ENCODE measurements at regions not wholly inside any gene's neighbourhood (a gene's known extent, or its start where the extent isn't known, plus 50 kb on each side); places are given as distances from the start of the nearest gene placed in this dataset.

DNA sequence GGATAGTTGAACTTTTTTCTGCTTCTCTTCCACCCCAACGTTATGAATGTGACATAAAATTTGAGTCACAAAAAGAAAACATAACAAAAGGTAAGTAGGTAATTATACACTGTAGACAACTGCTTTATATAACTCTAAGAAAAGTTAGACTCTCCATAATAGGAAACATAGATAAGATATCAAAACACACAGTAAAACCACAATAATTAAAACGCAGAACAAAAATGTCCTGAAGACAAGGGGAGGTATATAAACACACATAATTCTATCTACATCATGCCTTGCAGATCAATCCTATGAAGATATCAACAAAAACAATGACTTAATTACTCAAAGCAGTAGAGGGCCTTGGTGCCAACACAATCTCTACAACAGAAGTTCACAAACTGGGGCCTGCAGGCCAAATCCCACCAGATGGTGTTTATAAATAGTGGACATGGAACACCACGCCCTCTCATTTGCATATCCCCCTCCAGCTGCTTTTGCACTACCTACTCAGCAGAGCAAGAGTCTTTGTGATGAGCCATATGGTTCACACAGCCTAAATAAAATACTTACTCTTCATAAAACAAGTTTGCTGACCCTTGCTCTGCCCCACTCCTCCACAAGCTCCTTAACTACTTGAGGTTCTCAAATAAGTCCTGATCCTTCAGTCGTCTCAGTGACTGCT, 254.7 kb downstream of the KLF12 start:
- DNase-seq, result no peak

DNA sequence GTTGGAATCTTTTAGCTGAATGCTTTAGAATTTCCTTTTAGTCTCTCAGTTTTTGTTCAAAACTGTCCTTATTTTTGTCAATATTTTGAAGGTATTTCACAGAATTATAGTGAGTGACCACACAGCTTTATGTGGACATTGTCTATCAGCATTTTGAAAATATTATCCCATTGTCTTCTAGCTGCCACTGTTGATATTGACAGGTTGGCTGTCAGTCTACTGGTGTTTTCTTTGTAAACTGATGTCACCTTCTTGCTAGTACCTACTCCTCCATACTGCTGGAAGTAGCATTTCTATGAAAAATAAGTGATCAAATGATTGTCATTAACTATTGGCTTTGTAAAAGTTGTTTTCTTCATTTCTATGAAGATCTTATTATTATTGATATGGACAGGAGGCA, 256.8 kb downstream of the KLF12 start:
- no peak for DNase-seq

DNA sequence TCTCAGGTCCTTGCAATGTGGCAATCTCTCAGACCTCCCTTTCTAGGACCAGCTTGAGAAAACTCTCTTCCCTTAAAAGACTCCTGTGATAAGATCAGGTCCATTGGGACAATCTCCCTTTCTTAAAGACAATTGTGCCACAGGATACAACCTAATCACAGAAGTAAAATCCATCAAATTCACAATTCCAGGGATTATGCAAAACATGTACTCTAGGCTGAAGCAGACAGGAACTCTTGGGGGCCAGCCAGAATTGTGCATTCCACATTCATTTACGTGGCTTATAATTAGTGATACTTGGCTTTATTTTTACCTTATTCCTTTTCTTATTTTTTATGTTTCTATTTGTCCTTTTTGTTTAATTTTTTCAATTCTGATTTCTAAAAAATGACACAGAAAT, 257.9 kb downstream of the KLF12 start:
- DNase-seq, result no peak

DNA sequence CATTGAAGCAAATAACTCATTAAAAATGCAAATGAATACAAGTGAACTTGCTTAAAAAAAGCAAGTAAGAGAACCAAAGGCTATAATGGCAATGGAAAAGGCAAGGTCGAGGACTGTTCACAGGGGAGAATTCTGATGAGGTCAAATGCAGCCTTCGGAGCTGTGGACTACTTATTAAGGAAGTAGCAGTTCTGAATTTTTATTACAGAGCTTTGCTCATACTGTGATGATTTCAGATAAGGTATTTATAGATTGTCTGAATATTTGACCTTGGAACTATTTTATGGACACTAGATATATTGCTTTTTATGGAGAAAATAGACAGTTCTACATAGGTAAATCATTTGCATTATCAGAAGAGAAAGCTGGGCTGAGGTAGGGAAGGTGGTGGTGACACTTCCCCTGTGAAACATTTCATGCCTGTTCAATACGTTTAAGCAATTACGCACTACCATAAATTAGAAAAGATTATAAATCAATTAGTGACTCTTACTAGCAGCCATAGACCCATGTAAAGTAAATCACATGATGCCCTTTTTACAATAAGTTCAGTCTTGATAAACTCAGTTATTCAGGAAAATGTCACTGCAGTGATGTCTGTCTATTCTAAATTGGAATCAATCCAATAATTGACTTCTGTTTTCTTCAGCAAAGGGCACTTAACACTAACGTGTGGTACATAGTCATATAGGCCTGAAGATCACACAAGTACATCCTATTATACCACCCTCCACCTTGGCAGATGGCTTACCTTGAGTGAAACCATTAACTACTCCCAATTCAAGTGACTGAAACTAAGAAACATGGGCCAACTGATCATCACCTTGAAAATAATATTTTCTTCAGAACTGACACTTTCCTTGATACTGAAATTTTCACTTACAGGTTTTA, 260.0 kb downstream of the KLF12 start:
- no peak for DNase-seq

DNA sequence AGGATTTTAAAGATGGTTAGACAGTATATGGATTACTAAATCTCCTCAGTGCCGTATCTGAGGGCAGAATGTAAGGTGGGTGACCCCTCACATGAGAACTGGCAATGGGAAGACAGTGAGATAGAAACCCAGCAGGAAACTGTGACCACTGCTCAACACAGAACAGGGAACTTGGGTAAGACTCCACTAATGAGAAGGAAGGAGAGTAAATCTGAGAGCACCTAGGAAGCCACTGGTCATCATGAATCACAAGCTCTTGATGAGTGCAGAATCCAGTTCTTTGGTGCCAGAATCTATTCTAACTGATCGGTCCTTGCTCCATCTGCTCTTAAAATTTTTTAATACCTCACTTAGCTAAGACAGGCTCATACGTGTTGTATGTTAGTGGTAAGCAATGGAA, 261.8 kb downstream of the KLF12 start:
- no peak for DNase-seq

DNA sequence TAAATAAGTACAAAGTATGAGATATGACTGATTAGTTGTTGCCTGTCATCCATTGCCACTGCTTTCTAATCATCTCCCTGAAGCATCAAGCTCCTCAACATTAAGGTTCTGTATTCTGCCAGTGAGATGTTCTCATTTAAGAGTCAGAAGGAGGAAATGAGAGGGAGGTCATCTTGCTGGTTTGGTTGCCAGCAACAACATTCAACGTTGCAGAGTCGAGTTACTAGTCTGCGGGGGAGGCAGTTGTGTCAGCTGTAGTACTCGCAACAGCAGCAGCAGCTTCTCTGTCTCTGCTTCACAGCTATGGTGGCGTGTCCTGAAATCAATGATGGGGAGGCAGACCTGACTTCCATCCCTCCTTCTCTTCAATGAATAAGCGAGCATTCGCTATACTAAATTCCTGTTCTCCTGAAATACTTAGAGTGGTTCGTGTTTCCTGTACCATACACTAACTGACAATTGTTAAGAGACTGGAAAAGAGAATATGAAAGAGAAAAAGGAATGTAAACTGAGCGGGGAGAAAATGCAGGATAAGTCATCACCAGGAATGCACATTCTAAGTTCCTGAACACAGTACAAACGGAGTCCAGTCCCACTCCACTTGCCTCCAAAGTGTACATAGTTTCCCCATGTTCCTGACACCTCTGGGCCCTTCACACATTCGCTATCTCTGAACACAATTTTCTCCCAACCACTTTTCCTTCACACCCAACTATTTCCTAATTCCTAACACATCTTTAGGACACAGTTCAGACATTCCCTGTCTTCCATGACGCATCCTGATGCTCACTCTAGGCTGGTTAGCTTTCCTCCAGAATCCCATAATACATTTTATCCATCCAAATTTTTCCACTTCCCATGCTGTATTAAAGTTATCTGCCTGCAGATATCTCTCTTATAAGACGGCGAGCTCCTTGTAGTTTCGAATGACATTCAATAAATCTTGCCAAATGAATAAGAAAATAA, 263.0 kb downstream of the KLF12 start:
- no peak for DNase-seq

DNA sequence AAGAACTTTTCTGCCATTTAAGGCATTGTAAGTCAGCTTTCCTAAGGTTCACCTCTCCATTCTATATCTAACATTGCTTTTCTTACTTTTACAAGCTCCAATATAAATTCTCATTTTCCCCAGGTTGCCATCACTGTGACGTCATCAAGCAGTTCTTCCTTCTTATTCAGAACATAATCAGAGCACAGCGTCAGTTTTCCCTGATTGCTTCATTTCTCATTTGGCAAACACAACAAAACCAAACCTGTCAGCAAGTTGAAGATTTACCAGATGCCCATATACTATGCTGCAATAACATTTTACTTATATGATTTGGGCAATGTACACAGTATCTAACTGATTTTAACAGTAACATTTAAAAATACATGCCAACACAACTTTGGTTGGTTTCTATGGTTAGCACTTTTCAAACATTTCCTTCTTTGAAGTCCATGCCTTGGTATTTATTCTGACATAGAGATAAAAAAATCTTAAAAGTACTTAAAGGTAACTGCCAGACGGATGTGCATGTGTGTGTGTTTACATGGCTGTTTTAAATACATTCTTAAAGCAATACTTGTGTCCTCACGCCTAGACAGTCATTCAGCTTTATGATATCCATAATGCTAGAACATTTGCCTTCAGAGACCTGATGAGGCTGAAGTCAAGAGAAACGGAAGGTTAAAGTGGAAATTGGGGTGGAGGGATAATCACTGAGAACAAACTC, 264.0 kb downstream of the KLF12 start:
- no peak for DNase-seq

DNA sequence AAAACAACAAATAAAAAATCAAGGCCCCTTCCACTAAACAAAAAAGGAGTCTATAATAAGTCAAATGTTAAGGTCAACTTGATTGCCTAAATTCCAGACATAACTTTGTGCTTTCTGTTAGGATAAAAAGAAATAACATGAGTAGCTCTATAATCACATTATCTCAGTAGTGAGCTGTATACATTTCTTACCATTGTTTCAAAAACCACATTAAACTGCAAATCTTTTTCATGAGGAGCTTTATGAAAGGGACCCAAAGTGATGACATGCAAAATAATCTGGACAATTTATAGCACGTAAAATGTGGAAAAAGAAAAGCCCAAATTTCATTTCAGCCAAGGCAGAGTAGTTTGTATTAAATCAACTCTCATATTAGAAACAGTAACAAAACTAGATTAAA, 269.2 kb downstream of the KLF12 start:
- DNase-seq, result no peak

DNA sequence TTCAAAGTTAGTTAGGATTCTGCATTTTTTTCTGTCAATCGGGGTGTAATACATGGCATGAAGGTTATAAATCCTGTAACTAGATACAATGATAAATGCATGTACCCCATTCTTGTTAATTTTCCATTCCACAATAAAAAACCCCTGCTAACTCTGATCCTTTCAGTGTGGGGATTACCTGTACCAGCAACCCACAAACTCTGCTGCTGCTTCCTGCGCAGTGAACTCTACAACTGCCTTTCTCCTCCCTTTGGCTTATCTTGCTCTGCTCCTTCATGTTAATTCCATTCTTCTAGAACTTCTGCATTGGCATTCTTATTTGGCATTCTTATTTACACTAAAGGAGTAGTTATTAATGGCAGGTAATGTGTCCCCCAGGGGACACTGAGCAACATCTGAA, 273.1 kb downstream of the KLF12 start:
- no peak for DNase-seq

DNA sequence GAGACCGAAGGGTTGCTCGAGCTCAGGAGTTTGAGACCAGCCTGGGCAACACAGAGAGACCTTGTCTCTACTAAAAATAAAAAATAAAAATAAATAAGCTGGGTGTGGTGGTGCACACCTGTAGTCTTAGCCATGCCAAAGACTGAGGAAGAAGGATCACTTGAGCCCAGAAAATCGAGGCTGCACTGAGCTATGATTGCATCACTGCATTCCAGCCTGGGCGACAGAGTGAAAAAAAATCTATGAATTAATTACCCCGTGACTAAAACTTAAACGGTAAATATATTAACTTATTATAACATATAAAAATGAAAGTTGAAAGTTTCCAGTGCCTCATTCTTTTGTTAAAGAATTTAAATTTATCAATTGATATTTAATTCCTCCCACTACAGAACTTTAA, 273.7 kb downstream of the KLF12 start:
- DNase-seq, result no peak

DNA sequence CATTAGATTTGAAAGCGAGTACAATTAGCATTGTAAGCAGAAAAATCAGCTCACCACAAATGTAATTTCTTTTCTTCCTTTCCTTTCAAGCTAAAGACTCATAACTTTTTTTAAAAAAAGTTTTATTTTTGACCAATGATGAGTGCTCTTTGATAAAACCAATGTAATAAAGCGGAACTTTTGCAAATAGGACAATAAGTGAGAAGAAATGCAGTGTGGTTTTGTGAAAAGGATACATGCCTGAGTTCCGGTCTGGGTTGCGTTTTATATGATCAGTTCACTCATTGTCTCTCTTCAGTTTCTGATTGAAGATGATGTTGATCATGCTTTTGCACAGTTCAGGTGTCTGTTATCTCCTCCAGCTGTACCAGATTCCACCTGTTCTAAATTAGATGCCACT, 274.4 kb downstream of the KLF12 start:
- no peak for DNase-seq

DNA sequence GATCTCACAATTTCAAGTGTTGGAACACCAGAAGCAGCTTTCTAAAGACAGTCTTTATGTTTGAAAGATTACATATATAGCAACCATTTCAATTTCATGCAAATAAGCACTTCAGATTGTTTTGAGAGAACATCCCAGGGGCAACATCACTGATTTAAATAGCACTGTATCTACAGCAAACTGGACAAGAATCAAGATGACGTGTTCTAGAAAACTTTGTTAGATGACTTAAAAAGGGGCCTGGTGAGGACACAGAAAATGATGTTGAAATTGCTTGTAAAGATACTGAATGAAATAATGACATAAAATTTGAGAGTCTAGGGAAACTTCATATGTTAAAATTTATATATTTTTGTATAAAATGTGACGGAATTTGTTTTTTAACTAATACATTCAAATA, 277.1 kb downstream of the KLF12 start:
- no peak for DNase-seq

DNA sequence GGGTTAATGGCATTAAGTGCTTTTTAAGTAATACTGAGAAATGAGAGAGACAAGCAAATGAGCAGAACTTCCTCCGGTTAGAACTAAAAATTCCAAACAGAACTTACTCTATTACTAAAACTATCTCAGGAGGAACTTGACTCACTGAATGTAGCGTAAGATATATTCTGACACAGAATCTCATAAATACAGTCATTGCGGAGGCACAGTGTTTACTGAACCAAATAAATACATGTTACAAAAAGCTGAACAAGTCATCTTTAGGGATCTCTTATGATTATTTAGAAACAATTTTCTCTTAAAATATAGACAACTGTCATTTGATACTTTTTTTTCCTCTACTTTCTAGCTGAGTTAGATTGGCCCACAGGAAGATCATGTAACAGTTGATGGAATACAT, 283.1 kb downstream of the KLF12 start:
- no peak for DNase-seq

DNA sequence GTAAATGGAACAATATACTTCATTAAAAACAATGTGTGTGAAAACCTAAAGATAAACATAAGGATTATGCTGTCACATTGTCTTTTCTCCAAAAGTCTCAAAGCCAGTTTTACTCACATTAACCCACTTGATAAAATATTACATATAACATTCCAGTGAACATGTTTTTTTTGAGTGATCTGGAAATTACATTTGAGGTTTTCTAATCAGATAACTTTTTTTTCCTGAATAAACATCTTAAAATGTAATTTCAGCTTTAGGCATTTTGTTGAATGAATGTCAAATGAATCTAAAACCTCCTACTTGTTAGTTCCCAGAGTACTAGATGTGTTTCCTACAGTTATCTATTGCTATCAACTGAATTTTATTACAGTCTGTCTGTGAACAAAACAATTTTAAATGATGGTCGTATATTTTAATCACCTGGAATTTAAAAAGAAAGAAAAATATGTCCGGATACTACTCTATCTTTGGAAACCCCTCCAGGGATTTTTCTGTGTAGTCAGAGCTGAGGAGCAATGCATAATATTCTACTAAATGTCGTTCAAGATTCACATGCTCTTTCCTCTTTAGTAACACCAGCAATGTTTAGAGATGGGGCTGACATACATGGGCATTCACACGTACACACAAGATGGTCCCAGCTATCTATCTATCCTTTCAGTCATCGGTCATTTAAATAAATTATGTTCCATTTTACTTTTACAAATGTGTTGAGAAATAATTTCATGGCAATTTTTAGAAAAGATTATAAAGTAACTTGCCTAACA, 283.9 kb downstream of the KLF12 start:
- no peak for DNase-seq

DNA sequence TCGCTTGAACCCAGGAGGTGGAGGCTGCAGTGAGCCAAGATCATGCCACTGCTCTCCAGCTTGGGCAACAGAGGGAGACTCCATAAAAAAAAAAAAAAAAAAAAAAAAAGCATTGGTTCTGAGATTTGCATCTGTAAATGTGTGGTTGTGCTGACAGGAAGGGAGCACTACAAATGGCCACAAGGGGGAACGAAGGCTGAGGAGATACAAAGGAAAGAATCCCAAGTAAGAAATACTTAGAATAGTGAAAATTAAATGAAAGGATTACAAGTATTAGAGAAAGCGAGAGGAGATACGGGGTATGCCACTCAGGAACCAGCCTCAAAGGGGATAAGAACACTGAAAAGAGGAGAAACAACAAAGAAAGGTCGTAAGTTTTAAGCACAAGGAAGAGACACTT, 284.9 kb downstream of the KLF12 start:
- DNase-seq, result peak; percentile 20

DNA sequence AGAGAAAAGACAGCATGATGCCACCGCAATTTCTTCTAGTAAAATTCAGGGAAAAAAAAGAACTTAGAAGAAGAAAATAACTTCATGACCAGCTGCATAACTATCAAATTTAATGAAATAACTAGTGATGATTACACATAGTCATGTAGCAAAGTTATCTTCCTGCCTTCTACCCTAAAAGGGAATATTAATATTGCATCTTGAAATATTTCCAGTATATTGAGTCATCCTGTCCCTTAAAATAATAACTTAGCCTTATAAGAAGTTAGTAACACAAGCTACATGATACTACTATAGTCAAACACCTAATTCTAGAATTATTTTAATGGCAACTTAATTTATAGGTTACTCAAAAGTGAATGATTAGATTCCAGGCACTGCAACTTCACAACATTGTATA, 289.2 kb downstream of the KLF12 start:
- no peak for DNase-seq

DNA sequence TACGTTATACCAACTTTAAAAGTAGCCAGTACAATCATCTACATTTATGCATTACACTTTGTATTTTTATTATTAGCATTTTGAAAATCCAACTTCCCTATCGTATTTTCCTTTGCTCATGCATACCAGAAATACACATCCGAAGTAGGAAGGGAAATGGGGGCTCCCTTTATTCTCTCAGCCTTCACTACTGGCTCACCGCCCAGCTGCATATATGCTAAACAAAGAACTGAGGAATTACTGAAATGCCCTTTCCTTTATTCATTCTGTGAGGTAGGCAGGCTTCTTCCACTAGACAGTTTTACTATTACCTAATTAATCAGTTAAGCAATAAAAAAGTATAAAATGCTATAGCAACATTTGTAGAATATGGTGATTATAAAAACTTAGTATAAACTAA, 291.6 kb downstream of the KLF12 start:
- no peak for DNase-seq

DNA sequence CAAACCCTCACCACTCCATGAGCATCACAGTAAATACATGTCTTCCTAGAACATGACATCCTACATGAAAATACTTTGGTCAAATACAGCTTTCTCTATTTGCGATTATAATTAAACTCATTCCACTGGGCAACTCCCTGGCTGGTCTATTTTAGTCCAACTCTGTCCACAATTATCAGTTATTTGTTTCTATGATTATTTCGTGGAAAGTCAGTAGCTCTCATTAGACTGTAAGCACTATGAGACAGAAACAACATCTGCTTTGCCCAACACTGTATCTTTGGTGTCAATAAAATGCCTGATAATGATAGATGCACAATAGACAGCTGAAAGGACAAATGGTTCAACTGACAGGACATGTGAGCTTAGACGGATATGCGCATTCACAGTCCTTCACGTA, 292.0 kb downstream of the KLF12 start:
- DNase-seq, result no peak

DNA sequence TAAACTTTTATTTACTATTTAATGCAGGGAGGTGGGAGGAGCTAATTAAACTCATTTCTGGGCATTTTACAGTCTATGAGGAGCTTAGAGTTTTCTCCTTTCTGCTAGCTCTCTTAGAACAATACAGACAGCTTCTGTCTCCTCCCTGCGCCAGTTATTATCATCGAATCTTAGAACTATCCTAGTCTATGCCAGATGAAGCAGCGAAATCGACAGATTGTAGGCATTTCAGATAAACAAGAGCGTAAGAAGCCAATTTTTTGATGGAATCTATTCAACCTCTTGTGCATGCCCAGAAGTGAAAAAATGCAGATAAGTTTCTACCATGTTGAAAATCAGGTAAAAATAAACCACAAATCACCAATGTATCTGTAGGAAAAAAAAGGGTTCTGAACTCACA, 297.1 kb downstream of the KLF12 start:
- DNase-seq, result no peak

DNA sequence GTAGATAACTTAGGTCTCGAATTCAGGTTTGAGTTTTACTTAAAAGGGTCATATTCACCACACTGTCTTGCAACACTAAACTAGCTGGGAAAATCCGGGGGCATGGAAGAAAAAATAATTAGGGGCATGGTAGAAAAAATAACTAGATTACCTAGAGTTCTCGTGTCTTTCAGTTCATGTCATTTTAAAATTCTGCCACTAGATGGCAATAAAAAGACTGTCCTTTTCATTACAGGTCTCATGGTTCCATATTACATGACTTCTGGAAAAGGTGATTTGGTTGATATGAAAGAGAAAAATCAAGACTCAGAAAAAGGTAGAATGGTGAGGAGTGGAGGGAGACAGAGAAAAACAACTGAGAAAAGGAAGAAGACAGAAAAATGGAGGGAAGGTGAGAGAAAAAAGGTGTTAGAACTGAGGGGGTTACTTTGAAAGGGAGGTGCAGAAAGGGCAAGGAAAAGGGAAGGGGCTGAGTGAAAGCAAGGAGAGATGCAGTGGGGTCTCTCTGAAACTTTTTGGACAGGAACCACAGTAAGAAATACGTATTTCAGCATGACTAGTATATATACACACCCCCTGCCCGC, 299.0 kb downstream of the KLF12 start:
- DNase-seq, result no peak

DNA sequence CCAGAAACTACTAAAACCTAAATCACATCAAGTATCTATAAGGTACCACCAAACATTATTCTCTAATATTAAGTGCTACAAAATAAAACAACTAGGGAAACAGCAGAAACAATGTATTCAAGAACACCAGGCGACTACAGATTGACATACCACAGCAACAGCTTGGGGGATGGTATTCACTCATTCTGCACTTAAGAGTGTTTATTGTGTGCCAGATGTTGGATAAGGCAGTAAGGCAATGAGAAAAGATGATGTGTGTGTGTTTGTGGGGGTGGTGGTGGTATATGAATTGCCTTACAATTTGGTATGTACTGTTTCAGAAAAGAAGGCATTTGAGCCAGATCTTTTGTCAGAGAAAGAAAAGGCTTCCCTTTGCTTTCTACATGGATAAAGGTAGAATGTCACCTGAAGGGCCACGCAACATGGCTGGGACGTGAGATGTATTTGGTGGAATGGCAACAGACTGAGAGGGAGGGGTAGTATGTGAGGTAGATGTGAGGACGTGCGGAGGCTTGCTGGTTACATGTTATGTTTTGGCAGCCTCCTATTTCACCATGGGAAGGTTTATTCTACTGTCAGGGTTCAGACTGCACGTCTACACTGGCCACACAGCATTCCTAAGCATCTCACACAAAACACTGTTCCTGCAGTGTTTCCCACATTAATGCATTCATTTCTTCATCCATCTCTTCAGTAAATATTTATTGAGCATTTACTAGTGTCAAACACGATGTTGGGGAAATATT, 300.7 kb downstream of the KLF12 start:
- DNase-seq, result no peak
